ENCODE measurements at regions not wholly inside any gene's neighbourhood (a gene's known extent, or its start where the extent isn't known, plus 50 kb on each side); places are given as distances from the start of the nearest gene placed in this dataset.

GRCh38 chr12:71011261-71011660 is 90.7 kb upstream of the PTPRR start:
- no peak for DNase-seq (ENCODE audit: low read depth in 4 of 4, low spot score in 3 of 4)

GRCh38 chr12:71010143-71010479 is 89.6 kb upstream of the PTPRR start:
- no peak for DNase-seq (ENCODE audit: low read depth in 4 of 4, low spot score in 3 of 4)

GRCh38 chr12:71009430-71010142 is 89.0 kb upstream of the PTPRR start:
- DNase-seq (ENCODE audit: low read depth in 4 of 4, low spot score in 3 of 4) = no peak

- no peak for DNase-seq (ENCODE audit: low read depth in 4 of 4, low spot score in 3 of 4)
Measured at GRCh38 chr12:71008616-71009015, 88.1 kb upstream of the PTPRR start.

GRCh38 chr12:71007781-71008404 is 87.4 kb upstream of the PTPRR start:
- DNase-seq (ENCODE audit: low read depth in 4 of 4, low spot score in 3 of 4) = no peak

- no peak for DNase-seq (ENCODE audit: low read depth in 4 of 4, low spot score in 3 of 4)
Measured at GRCh38 chr12:71007020-71007419, 86.5 kb upstream of the PTPRR start.

- DNase-seq (ENCODE audit: low read depth in 4 of 4, low spot score in 3 of 4) = no peak
Measured at GRCh38 chr12:71005166-71005565, 84.6 kb upstream of the PTPRR start.

GRCh38 chr12:71004578-71004977 is 84.0 kb upstream of the PTPRR start:
- DNase-seq (ENCODE audit: low read depth in 4 of 4, low spot score in 3 of 4) = no peak

- no peak for DNase-seq (ENCODE audit: low read depth in 4 of 4, low spot score in 3 of 4)
Measured at GRCh38 chr12:71000748-71001147, 80.2 kb upstream of the PTPRR start.

GRCh38 chr12:71000255-71000654 is 79.7 kb upstream of the PTPRR start:
- DNase-seq (ENCODE audit: low read depth in 4 of 4, low spot score in 3 of 4) = no peak

GRCh38 chr12:70994217-70994788 is 73.8 kb upstream of the PTPRR start:
- no peak for DNase-seq (ENCODE audit: low read depth in 4 of 4, low spot score in 3 of 4)

- DNase-seq (ENCODE audit: low read depth in 4 of 4, low spot score in 3 of 4) = no peak
Measured at GRCh38 chr12:70989232-70989631, 68.7 kb upstream of the PTPRR start.

GRCh38 chr12:70985850-70986249 is 65.3 kb upstream of the PTPRR start:
- no peak for DNase-seq (ENCODE audit: low read depth in 4 of 4, low spot score in 3 of 4)

- DNase-seq (ENCODE audit: low read depth in 4 of 4, low spot score in 3 of 4) = peak in 1 of 4 donors; percentile 6
Measured at GRCh38 chr12:70983692-70984091, 63.2 kb upstream of the PTPRR start.

GRCh38 chr12:70982991-70983390 is 62.5 kb upstream of the PTPRR start:
- DNase-seq (ENCODE audit: low read depth in 4 of 4, low spot score in 3 of 4) = peak in 1 of 4 donors; percentile 2

GRCh38 chr12:70982286-70982685 is 61.7 kb upstream of the PTPRR start:
- no peak for DNase-seq (ENCODE audit: low read depth in 4 of 4, low spot score in 3 of 4)

GRCh38 chr12:70971001-70971794 is 50.7 kb upstream of the PTPRR start:
- DNase-seq (ENCODE audit: low read depth in 4 of 4, low spot score in 3 of 4) = no peak

Measured in right renal pelvis (tissue), 4 donors.